GM12891 (cell line): ENCODE measurements at regions not wholly inside any gene's neighbourhood (a gene's known extent, or its start where the extent isn't known, plus 50 kb on each side); places are given as distances from the start of the nearest gene placed in this dataset.

Experiments
- DNase-seq: peaks from one replicate; pipeline ENCODE4 v3.0.0; 2011; ENCODE audit warnings: low spot score; ENCODE audit not compliant: insufficient read length
- FAIRE-seq: peaks from 2 replicates; lab custom pipeline; 2011; peaks lifted over from hg19 to GRCh38; lab: Jason Lieb, UNC
- PAX5 ChIP-seq: IDR thresholded peaks from 2 replicates; pipeline ENCODE4 v1.6.1; 2011; ENCODE audit warnings: low read length, moderate library complexity, mild to moderate bottlenecking; ENCODE audit not compliant: insufficient read depth, severe bottlenecking
- POLR2A ChIP-seq: IDR thresholded peaks from 2 replicates; pipeline ENCODE4 v1.6.1; 2011; ENCODE audit warnings: low read depth, low read length, control low read depth
- POLR2AphosphoS5 ChIP-seq: IDR thresholded peaks from 2 replicates; pipeline ENCODE4 v1.6.1; 2011; ENCODE audit warnings: low read depth, low read length, control low read depth
- POU2F2 ChIP-seq: IDR thresholded peaks from 2 replicates; pipeline ENCODE4 v1.6.1; 2011; ENCODE audit warnings: low read depth, mild to moderate bottlenecking, control low read depth, low read length, moderate library complexity
- SPI1 ChIP-seq: IDR thresholded peaks from 2 replicates; pipeline ENCODE4 v1.6.1; 2011; ENCODE audit warnings: low read depth, low read length, control low read depth
- TAF1 ChIP-seq: IDR thresholded peaks from 2 replicates; pipeline ENCODE4 v1.6.1; 2011; ENCODE audit warnings: low read depth, low read length, control low read depth

- FAIRE-seq (no peak), DNase-seq (no peak)
- TF ChIP-seq POLR2A, result no peak
- TF ChIP-seq PAX5, result no peak
- TF ChIP-seq POLR2AphosphoS5, result no peak
- no peak for TF ChIP-seq POU2F2
- no peak for TF ChIP-seq SPI1
- TF ChIP-seq TAF1, result no peak
Observed at GRCh38 chr11:129315781-129316579, 59.7 kb upstream of the BARX2 start.

GRCh38 chr11:129314371-129314770 lies 61.3 kb upstream of the BARX2 start:
- FAIRE-seq (no peak), DNase-seq (no peak)
- TF ChIP-seq POLR2AphosphoS5, result no peak
- 0 out of 2 replicates have a peak, but pooled peaks have one; percentile 1 for TF ChIP-seq SPI1

GRCh38 chr11:129313541-129314297 lies 61.9 kb upstream of the BARX2 start:
- TF ChIP-seq POU2F2, result no peak
- TF ChIP-seq PAX5, result no peak
- TF ChIP-seq POLR2A, result no peak
- TF ChIP-seq TAF1, result no peak
- no peak for TF ChIP-seq SPI1
- TF ChIP-seq POLR2AphosphoS5, result no peak
- FAIRE-seq (no peak), DNase-seq (no peak)

- FAIRE-seq (no peak), DNase-seq (no peak)
- TF ChIP-seq SPI1 (no peak), TAF1 (no peak), POLR2AphosphoS5 (no peak), POU2F2 (no peak), PAX5 (no peak), POLR2A (no peak)
Observed at GRCh38 chr11:129312730-129313503, 62.7 kb upstream of the BARX2 start.

GRCh38 chr11:129308241-129308865 lies 67.3 kb upstream of the BARX2 start:
- FAIRE-seq, result no peak
- TF ChIP-seq SPI1 (no peak), POLR2A (no peak), POLR2AphosphoS5 (no peak), POU2F2 (no peak), TAF1 (no peak), PAX5 (no peak)
- no peak for DNase-seq

GRCh38 chr11:129307162-129307561 lies 68.5 kb upstream of the BARX2 start:
- TF ChIP-seq PAX5, result no peak
- no peak for TF ChIP-seq SPI1
- FAIRE-seq (no peak), DNase-seq (no peak)

GRCh38 chr11:129302386-129303101 lies 73.1 kb upstream of the BARX2 start:
- FAIRE-seq, result no peak
- no peak for DNase-seq
- TF ChIP-seq POLR2A (no peak), SPI1 (no peak), POU2F2 (no peak), PAX5 (no peak), TAF1 (no peak), POLR2AphosphoS5 (no peak)

GRCh38 chr11:129300099-129300498 lies 75.5 kb upstream of the BARX2 start:
- DNase-seq, result no peak
- no peak for TF ChIP-seq SPI1
- no peak for TF ChIP-seq POLR2A
- no peak for TF ChIP-seq POLR2AphosphoS5
- TF ChIP-seq TAF1, result no peak
- TF ChIP-seq PAX5, result no peak
- no peak for TF ChIP-seq POU2F2
- no peak for FAIRE-seq
